HCT116 (cell line): ENCODE measurements at regions not wholly inside any gene's neighbourhood (a gene's known extent, or its start where the extent isn't known, plus 50 kb on each side); places are given as distances from the start of the nearest gene placed in this dataset.

Experiments used
- ATAC-seq: fragments of 200-7000 bp; cut with Tn5 transposase; 2 replicates; pipeline ENCODE4 v1.9.1; 2020; ENCODE audit warnings: mild to moderate bottlenecking, moderate library complexity
- BruUV-seq: library from RNA; stranded (reverse); fragments of 400-500 nt; replicated peaks from 2 replicates; lab custom pipeline; 2021; lab: Mats Ljungman, UMichigan
- CTCF ChIA-PET: fragments of 300-600 bp; sonication (Branson Sonifier 250); formaldehyde crosslinking; loops from one replicate; lab custom pipeline; 2021; ENCODE audit warnings: antibody characterized with exemption; lab: Charles Lee
- POLR2A ChIA-PET: fragments of 300-600, 350-600 bp; sonication (Branson Sonifier 250); formaldehyde crosslinking; loops from one replicate; lab custom pipeline; 2021; ENCODE audit warnings: antibody characterized with exemption; lab: Charles Lee
- RAD21 ChIA-PET, 2 experiments: fragments of 300-600 bp; sonication (Branson Sonifier 250); formaldehyde crosslinking; loops; one replicate each; lab custom pipeline; 2023; ENCODE audit warnings: low total read pairs in 2 of 2; ENCODE audit not compliant: uncharacterized antibody in 2 of 2, unreplicated experiment in 2 of 2, low non-redundant PET in 1 of 2; lab: Charles Lee
- DNase-seq: peaks from one replicate; pipeline ENCODE4 v3.0.0-alpha.2; 2010; ENCODE audit warnings: low read depth, low spot score
- H2AFZ ChIP-seq: fragments of 200-600 bp; shearing (Covaris generic), sonication (generic); 2 replicates; pipeline ENCODE4 v1.6.1; 2017; ENCODE audit warnings: low read depth, mixed run types, mixed read lengths, antibody characterized with exemption, low read length; ENCODE audit not compliant: poor library complexity, severe bottlenecking
- H3K27ac ChIP-seq: 2 replicates; pipeline ENCODE4 v1.5.1; 2012; ENCODE audit warnings: low read depth, low read length
- H3K27me3 ChIP-seq: fragments of 200-600 bp; sonication (generic); 2 replicates; pipeline ENCODE4 v1.6.1; 2016; ENCODE audit warnings: mixed run types, low read length, mixed read lengths; ENCODE audit not compliant: insufficient read depth
- H3K36me3 ChIP-seq, 2 experiments: fragments of 200-500 bp in 1 of 2; fragments of 200-600 bp in 1 of 2; sonication (Bioruptor generic) in 1 of 2; sonication (generic) in 1 of 2; 2 replicates each; pipeline versions ENCODE4 v1.5.1 to v1.6.1; 2014 to 2016; ENCODE audit warnings: low read length in 2 of 2, inconsistent platforms in 1 of 2, mixed read lengths in 1 of 2, mixed run types in 1 of 2; ENCODE audit not compliant: insufficient read depth in 2 of 2, control insufficient read depth in 1 of 2
- H3K4me1 ChIP-seq, 2 experiments: fragments of 200-600 bp in 1 of 2; sonication (generic) in 1 of 2; 2 replicates each; pipeline versions ENCODE4 v1.5.1 to v1.6.1; 2012 to 2017; ENCODE audit warnings: low read length in 2 of 2, inconsistent platforms in 1 of 2, mild to moderate bottlenecking in 1 of 2, mixed read lengths in 1 of 2, mixed run types in 1 of 2, moderate library complexity in 1 of 2; ENCODE audit not compliant: insufficient read depth in 2 of 2, control insufficient read depth in 1 of 2
- H3K4me2 ChIP-seq: fragments of 200-600 bp; sonication (generic); 2 replicates; pipeline ENCODE4 v1.6.1; 2017; ENCODE audit warnings: mixed run types, low read length, mixed read lengths
- H3K4me3 ChIP-seq, 2 experiments: fragments of 200-600 bp in 1 of 2; sonication (generic) in 1 of 2; replicated peaks in 1 of 2; 2 replicates each; pipeline ENCODE4 v1.5.1; 2011 to 2016; ENCODE audit warnings: low read length in 2 of 2, control low read depth in 1 of 2, low read depth in 1 of 2, mild to moderate bottlenecking in 1 of 2, mixed read lengths in 1 of 2, mixed run types in 1 of 2
- H3K79me2 ChIP-seq: fragments of 200-600 bp; sonication (generic); 2 replicates; pipeline ENCODE4 v1.6.1; 2017; ENCODE audit warnings: mild to moderate bottlenecking, mixed run types, low read length, moderate library complexity, mixed read lengths; ENCODE audit not compliant: insufficient read depth
- H3K9ac ChIP-seq: fragments of 200-600 bp; sonication (generic); 2 replicates; pipeline ENCODE4 v1.6.1; 2016; ENCODE audit warnings: low read length, mixed read lengths
- H3K9me2 ChIP-seq: fragments of 200-600 bp; sonication (generic), shearing (Covaris generic); 2 replicates; pipeline ENCODE4 v1.6.1; 2017; ENCODE audit warnings: mixed run types, mild to moderate bottlenecking, moderate library complexity; ENCODE audit not compliant: insufficient read depth
- H3K9me3 ChIP-seq, 2 experiments: fragments of 200-500 bp in 1 of 2; fragments of 200-600 bp in 1 of 2; sonication (Bioruptor generic) in 1 of 2; sonication (generic) in 1 of 2; 2 replicates each; pipeline ENCODE4 v1.6.1; 2014 to 2017; ENCODE audit warnings: low read length in 2 of 2, mixed read lengths in 2 of 2, inconsistent platforms in 1 of 2, low read depth in 1 of 2, mild to moderate bottlenecking in 1 of 2, mixed run types in 1 of 2, moderate library complexity in 1 of 2; ENCODE audit not compliant: control insufficient read depth in 1 of 2, insufficient read depth in 1 of 2
- H4K20me1 ChIP-seq: fragments of 200-600 bp; sonication (generic), shearing (Covaris generic); 2 replicates; pipeline ENCODE4 v1.6.1; 2017; ENCODE audit warnings: mixed run types, mild to moderate bottlenecking, moderate library complexity; ENCODE audit not compliant: insufficient read depth
- ATF3 ChIP-seq: IDR thresholded peaks from 2 replicates; pipeline ENCODE4 v1.6.1; 2012
- ELF1 ChIP-seq: IDR thresholded peaks from 2 replicates; pipeline ENCODE4 v1.6.1; 2012; ENCODE audit warnings: low read depth, borderline replicate concordance
- EZH2phosphoT487 ChIP-seq: fragments of 200-600 bp; IDR thresholded peaks from 2 replicates; pipeline ENCODE4 v1.6.1; 2018; ENCODE audit warnings: antibody characterized with exemption, borderline replicate concordance
- MAX ChIP-seq: IDR thresholded peaks from 2 replicates; pipeline ENCODE4 v1.6.1; 2012
- POLR2A ChIP-seq: IDR thresholded peaks from 2 replicates; pipeline ENCODE4 v1.7.0; 2011; ENCODE audit warnings: borderline replicate concordance; ENCODE audit not compliant: insufficient read depth, insufficient read length; ENCODE audit errors: extremely low read depth
- SIN3A ChIP-seq: IDR thresholded peaks from 2 replicates; pipeline ENCODE4 v1.6.1; 2012; ENCODE audit warnings: low read depth
- SP1 ChIP-seq: IDR thresholded peaks from 2 replicates; pipeline ENCODE4 v1.6.1; 2012; ENCODE audit warnings: low read depth
- SRF ChIP-seq: IDR thresholded peaks from 2 replicates; pipeline ENCODE4 v1.6.1; 2012; ENCODE audit warnings: low read depth
- TCF7L2 ChIP-seq: IDR thresholded peaks from 2 replicates; pipeline ENCODE4 v1.7.0; 2011; ENCODE audit warnings: borderline replicate concordance, inconsistent platforms; ENCODE audit not compliant: insufficient read depth, insufficient read length; ENCODE audit errors: extremely low read depth
- YY1 ChIP-seq: IDR thresholded peaks from 2 replicates; pipeline ENCODE4 v1.6.1; 2011; ENCODE audit warnings: low read length, low read depth, moderate library complexity, mild to moderate bottlenecking; ENCODE audit not compliant: insufficient replicate concordance; ENCODE audit errors: extremely low read depth
- intact Hi-C: fragments of 100-400 bp; cut with micrococcal nuclease; formaldehyde crosslinking; loops from 2 replicates; pipeline ENCODE4 v1.10.0; 2022

GRCh38 chr13:55560331-55560730 lies 1580.4 kb upstream of the PRR20A start:
- H3K4me1 ChIP-seq = no peaks in the 10 kb centered on the region
- ATAC-seq (no peak), DNase-seq (no peak)
- no peak for TF ChIP-seq ELF1
- TF ChIP-seq SRF = no peak
- no peak for TF ChIP-seq EZH2phosphoT487
- TF ChIP-seq ATF3 = no peak
- TF ChIP-seq MAX = no peak
- no peak for TF ChIP-seq SIN3A
- no peak for TF ChIP-seq YY1
- no peak for TF ChIP-seq TCF7L2
- POLR2A ChIA-PET = no interaction called here
- H3K4me3 ChIP-seq = no peak overlapping the region
- H3K9me3 ChIP-seq = peaks cover 10 to 22% of the 10 kb centered on the region in 2 experiments; a peak in 2 of 4 replicates
- no peak overlapping the region for H3K27ac ChIP-seq
- CTCF ChIA-PET = no interaction called here
- H4K20me1 ChIP-seq = no peaks in the 10 kb centered on the region
- no peak overlapping the region for H3K4me2 ChIP-seq
- H3K79me2 ChIP-seq = no peaks in the 10 kb centered on the region
- H3K36me3 ChIP-seq = no peaks in the 10 kb centered on the region
- no peak overlapping the region for H3K9ac ChIP-seq
- H3K9me2 ChIP-seq = no peaks in the 10 kb centered on the region
- BruUV-seq = no TSS peak
- H2AFZ ChIP-seq = no peak overlapping the region
- intact Hi-C loops = no loop called here
- H3K27me3 ChIP-seq = no peaks in the 10 kb centered on the region
- RAD21 ChIA-PET = no interaction called here

- no peaks in the 10 kb centered on the region for H3K4me1 ChIP-seq
- no TSS peak for BruUV-seq
Observed at GRCh38 chr13:55563267-55563666, 1577.5 kb upstream of the PRR20A start.

More at GRCh38 chr13:55563267-55563666, 1577.5 kb upstream of the PRR20A start:
- H3K27ac ChIP-seq = no peak overlapping the region
- DNase-seq (no peak), ATAC-seq (no peak)
- RAD21 ChIA-PET = no interaction called here
- no peaks in the 10 kb centered on the region for H3K79me2 ChIP-seq
- no peaks in the 10 kb centered on the region for H3K27me3 ChIP-seq
- H3K9me2 ChIP-seq = no peaks in the 10 kb centered on the region
- no peak overlapping the region for H3K4me3 ChIP-seq
- H3K9ac ChIP-seq = no peak overlapping the region
- TF ChIP-seq POLR2A (no peak), SP1 (no peak)
- POLR2A ChIA-PET = no interaction called here
- H2AFZ ChIP-seq = no peak overlapping the region
- CTCF ChIA-PET = no interaction called here
- intact Hi-C loops = no loop called here
- no peak overlapping the region for H3K4me2 ChIP-seq
- H4K20me1 ChIP-seq = no peaks in the 10 kb centered on the region
- peaks cover 20 to 25% of the 10 kb centered on the region in 2 experiments; a peak in 2 of 4 replicates for H3K9me3 ChIP-seq
- H3K36me3 ChIP-seq = no peaks in the 10 kb centered on the region
